ENCODE measurements at regions not wholly inside any gene's neighbourhood (a gene's known extent, or its start where the extent isn't known, plus 50 kb on each side); places are given as distances from the start of the nearest gene placed in this dataset.

DNA sequence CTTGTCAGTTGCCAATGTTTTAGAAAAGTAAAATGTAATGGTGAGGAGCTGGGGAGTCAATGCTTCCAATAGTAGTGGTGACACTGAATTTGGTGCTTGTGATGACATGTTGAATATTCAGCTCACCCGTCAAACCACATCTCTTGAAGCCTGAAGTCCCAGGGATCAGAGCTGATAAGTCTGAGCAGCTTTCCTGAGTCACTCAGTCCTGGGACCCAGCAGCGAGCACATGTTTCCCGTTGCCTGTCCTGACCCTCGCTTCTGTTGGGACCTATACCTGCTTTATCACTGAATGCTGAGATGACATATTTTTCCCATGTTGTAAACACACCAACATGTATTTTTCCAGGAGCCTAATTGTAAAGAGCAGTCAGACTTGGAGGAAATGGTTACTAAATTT is 693.6 kb downstream of the QKI start:
- WGBS (ENCODE audit: extremely low coverage, insufficient read length, low lambda C conversion rate): no CpG with 5 or more reads among the region's 4 CpGs
- H2BK20ac ChIP-seq (ENCODE audit: low read depth, low read length, poor library complexity, severe bottlenecking): no peak overlapping the region

More for the DNA sequence above, 693.6 kb downstream of the QKI start:
- no peak overlapping the region for H3K18ac ChIP-seq (ENCODE audit: insufficient read length, low read depth, low read length)
- H3K9ac ChIP-seq (ENCODE audit: extremely low read depth, insufficient read length, low read length): no peak overlapping the region
- no peak overlapping the region for H2BK5ac ChIP-seq (ENCODE audit: insufficient read length, low read length)
- H3K9me3 ChIP-seq (ENCODE audit: control insufficient read depth, low read depth, low read length): no peaks in the 10 kb centered on the region
- Mint-ChIP-seq H3K36me3 (ENCODE audit: insufficient read depth in 1 of 3, low read depth in 3 of 3) (peaks cover 0 to 17% (median 2%) of the 10 kb centered on the region in 3 experiments; a peak in 5 of 7 replicates), H3K4me3 (no peak overlapping the region), H3K27me3 (ENCODE audit: low read depth) (no peaks in the 10 kb centered on the region; the same call in 1 of the 2 replicates), H3K27ac (no peak overlapping the region), H3K9me3 (peaks cover 4 to 6% of the 10 kb centered on the region in 2 experiments; a peak in 4 of 5 replicates), H3K4me1 (peaks cover 7 to 15% of the 10 kb centered on the region in 2 experiments; a peak in 3 of 4 replicates)
- H4K8ac ChIP-seq (replicated peaks; ENCODE audit: insufficient read length, low read depth, low read length): no peak overlapping the region
- no peak for DNase-seq
- TF ChIP-seq, protein P1, sequence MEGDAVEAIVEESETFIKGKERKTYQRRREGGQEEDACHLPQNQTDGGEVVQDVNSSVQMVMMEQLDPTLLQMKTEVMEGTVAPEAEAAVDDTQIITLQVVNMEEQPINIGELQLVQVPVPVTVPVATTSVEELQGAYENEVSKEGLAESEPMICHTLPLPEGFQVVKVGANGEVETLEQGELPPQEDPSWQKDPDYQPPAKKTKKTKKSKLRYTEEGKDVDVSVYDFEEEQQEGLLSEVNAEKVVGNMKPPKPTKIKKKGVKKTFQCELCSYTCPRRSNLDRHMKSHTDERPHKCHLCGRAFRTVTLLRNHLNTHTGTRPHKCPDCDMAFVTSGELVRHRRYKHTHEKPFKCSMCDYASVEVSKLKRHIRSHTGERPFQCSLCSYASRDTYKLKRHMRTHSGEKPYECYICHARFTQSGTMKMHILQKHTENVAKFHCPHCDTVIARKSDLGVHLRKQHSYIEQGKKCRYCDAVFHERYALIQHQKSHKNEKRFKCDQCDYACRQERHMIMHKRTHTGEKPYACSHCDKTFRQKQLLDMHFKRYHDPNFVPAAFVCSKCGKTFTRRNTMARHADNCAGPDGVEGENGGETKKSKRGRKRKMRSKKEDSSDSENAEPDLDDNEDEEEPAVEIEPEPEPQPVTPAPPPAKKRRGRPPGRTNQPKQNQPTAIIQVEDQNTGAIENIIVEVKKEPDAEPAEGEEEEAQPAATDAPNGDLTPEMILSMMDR (conservative IDR thresholded peaks at IDR 0.05): no peak
- no peak overlapping the region for H4K91ac ChIP-seq (ENCODE audit: insufficient read length, low read depth, low read length)
- no peaks in the 10 kb centered on the region for H3K79me1 ChIP-seq (ENCODE audit: insufficient read depth, low read depth, low read length, poor library complexity, severe bottlenecking)
- no peak overlapping the region for H2AFZ ChIP-seq (ENCODE audit: low read length)
- no peak overlapping the region for H2BK12ac ChIP-seq (ENCODE audit: insufficient read length, low read depth, low read length)
- no peaks in the 10 kb centered on the region for H3K79me2 ChIP-seq (ENCODE audit: insufficient read depth, low read length)
- H3K23me2 ChIP-seq (ENCODE audit: insufficient read length, low read depth, low read length, poor library complexity, severe bottlenecking): no peaks in the 10 kb centered on the region
- H4K20me1 ChIP-seq (ENCODE audit: control insufficient read depth, insufficient read depth, insufficient read length): no peaks in the 10 kb centered on the region
- no peak overlapping the region for H3K56ac ChIP-seq (ENCODE audit: insufficient read length, low read depth, low read length)
- no peak overlapping the region for H3K4ac ChIP-seq (ENCODE audit: low read depth, low read length)
- H3T11ph ChIP-seq (ENCODE audit: low read length): no peak overlapping the region
- H3K14ac ChIP-seq (ENCODE audit: insufficient read depth, low read length): no peak overlapping the region
- H4K5ac ChIP-seq (ENCODE audit: insufficient read length, low read depth, low read length): no peak overlapping the region
- no peaks in the 10 kb centered on the region for H3K27me3 ChIP-seq (ENCODE audit: insufficient read depth, low read length)
- H3K27ac ChIP-seq (ENCODE audit: insufficient read length, low read depth, low read length): no peak overlapping the region
- H3K4me2 ChIP-seq (ENCODE audit: insufficient read depth, insufficient read length, low read length): no peak overlapping the region
- H2BK120ac ChIP-seq (ENCODE audit: low read depth, low read length, poor library complexity, severe bottlenecking): no peak overlapping the region
- H3K23ac ChIP-seq (ENCODE audit: insufficient read length, low read depth, low read length): no peak overlapping the region
- H3K4me1 ChIP-seq (ENCODE audit: insufficient read depth, low read length): no peaks in the 10 kb centered on the region; the same call in 1 of the 2 replicates
- H2BK15ac ChIP-seq (ENCODE audit: low read depth, low read length): no peak overlapping the region
- H2AK5ac ChIP-seq (ENCODE audit: insufficient read length, low read length): no peak overlapping the region

Data from H9 (cell line).